ENCODE measurements at regions not wholly inside any gene's neighbourhood (a gene's known extent, or its start where the extent isn't known, plus 50 kb on each side); places are given as distances from the start of the nearest gene placed in this dataset.
A peak's percentile ranks its signal among the peaks of the same experiment; 100 is the strongest.
"Not testable (repeated sequence)": the region's sequence is repeated elsewhere in the genome, so short reads cannot be mapped to it uniquely, and the experiment has no call there.

DNA sequence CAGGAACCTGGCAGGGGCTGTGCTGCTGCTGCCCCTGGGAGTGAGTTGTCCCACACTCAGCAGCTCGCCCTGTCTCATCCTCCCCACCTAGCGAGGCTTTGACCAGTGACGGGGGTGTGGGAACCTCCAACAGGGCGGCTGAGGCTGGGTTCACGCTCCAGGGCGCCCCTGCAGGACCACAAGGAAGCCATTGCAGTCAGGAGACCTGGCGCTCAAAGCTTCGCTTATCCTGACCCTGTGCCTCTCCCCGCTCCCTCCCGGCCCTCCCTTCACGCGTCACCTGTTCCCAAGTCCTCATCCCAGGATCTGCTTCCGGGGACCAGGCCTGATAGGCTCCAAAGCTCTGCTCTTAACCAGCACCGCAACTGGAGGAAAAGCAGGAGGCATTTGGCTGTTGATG, 272.0 kb upstream of the SFSWAP start:
- no peak for DNase-seq (ENCODE audit: extremely low spot score, insufficient read length, low read depth)
- no peak for FAIRE-seq

GRCh38 chr12:131439752-131440151, 271.1 kb upstream of the SFSWAP start:
- FAIRE-seq; DNase-seq (ENCODE audit: extremely low spot score, insufficient read length, low read depth): not testable (repeated sequence)

DNA sequence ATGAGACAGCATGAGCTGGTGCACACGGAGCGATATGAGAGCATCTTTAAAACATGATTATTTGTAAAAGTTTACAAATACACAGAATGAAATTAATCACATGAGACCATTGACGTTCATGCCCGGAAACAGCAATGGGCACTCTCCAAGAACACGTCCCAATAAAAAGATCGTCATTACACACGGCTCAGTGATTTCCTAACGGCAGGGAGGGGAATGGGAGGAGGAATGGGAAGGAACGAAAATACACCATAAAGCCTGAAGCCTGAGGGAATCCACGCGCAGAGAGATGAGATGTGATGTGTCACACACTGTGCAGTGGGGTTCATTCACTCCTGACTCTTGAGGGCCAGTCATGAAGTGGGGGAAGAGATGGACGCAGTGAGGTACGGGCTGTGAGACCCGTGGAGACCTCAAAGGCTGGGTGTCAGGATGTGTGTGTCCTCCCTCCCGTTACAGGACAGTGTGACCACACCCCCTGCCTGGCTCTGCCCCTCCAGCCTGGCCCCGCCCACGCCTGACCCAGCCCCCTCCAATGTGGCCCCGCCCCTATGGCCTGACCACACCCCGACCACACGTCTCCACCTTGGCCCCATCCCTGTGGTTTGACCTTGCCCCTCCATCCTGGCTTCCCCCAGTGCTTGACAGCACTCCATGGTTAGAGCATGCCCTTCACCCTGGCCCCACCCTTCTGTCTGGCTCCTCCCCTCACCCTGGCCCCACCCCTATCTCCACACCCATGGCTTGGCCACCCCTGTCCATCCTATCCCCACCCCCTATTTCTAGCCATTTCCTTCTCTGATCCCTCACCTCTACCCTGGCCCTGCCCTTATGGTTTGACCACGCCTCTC, 270.5 kb upstream of the SFSWAP start:
- DNase-seq (ENCODE audit: extremely low spot score, insufficient read length, low read depth), result not testable (repeated sequence)
- peak; percentile 69 for FAIRE-seq

DNA sequence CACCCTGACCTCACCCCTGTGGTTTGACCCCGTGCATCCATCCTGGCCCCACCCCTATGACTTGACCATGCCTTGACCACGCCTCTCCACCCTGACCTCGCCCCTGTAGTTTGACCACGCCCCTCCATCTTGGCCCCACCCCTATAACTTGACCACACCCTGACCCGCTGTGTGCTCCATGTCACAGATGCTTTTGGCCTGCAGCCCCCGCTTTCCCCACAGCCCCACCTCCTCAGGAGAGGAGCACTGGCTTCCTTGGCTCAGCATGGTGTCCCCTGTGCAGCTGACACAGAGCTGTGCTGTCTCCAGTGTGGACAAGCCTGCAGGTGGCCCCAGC, 269.9 kb upstream of the SFSWAP start:
- DNase-seq (ENCODE audit: extremely low spot score, insufficient read length, low read depth) (no peak), FAIRE-seq (no peak)

DNA sequence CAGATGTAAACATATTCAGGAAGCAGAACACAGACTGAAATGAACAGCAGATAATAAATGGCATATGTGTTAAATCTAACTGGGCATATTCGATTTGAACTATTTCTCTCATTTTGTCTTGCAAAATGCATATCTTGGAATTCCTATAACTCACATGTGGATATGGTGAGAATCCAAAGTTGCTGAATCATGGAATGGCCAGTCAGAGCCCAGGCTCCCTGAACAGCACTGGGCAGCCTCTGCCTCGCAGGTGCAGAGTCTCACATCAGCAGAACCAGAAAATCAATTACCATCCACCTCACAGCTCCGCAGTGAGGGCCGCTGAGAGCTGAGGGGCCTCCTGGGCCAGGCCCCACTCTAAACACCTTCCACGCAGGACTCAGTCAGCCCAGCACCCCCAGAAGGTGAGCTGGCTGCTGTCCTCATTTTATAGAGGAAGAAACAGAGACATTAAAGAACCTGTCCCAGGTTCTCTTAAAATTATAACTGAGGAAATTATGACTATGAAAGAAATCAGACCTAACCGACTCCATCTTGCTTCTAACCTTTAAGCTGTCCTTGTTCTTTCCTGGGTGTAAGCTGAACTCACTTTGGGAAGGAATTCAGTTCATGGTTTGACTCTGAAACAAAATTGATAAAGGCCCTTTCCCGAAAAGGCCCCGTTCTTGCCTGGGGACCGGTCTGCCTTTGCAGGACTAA, 269.1 kb upstream of the SFSWAP start:
- DNase-seq (ENCODE audit: extremely low spot score, insufficient read length, low read depth), result no peak
- no peak for FAIRE-seq

- no peak for DNase-seq (ENCODE audit: extremely low spot score, insufficient read length, low read depth)
- FAIRE-seq, result no peak
Measured at GRCh38 chr12:131442337-131442918, 268.5 kb upstream of the SFSWAP start.

DNA sequence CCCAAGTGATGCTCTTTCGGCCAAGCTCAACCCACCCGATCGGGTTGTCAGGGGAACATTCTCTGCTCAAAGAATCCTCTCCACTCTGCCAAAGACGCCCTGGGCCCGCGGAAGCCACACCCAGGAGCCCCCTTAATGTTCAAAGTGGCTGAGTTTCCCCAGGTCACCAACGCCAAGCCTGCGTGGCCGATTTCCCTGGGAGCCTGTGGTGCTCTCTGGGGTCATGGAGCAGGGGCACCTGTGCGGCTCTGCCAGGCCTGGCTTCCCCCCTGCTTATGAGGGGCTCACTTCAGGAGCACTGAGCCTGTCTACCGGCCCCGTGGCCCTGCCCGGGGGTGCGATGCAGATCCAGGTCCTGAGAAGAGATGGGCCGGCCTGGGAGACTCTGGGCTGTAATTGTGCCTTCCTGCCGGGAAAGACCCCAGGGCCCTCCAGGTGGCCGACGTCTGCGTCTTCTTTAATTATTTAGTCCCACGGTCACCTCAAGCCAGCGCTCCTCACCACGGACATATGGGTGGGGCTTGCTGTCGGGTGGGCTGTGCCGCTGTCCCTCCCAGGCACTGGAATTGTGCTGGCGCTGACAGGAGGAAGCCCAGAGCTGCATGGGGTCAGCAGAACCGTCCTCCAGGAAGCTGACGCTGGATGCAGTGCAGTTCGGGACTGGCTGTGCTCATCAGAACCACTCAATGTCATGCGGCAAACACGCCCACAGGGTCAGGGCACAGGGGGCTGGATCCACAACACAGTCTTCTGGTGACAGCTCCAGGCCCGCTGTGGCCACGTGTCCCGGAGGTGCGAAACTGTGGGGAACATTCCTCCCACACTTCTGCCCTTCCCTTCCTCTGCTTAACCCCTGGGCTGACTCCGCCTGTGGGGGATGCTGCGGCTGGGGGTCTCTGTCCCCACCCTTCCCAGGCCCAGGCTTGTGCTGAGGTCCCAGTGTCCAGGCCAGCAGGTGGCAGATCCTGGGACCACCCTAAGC, 267.6 kb upstream of the SFSWAP start:
- DNase-seq (ENCODE audit: extremely low spot score, insufficient read length, low read depth) (no peak), FAIRE-seq (no peak)

DNA sequence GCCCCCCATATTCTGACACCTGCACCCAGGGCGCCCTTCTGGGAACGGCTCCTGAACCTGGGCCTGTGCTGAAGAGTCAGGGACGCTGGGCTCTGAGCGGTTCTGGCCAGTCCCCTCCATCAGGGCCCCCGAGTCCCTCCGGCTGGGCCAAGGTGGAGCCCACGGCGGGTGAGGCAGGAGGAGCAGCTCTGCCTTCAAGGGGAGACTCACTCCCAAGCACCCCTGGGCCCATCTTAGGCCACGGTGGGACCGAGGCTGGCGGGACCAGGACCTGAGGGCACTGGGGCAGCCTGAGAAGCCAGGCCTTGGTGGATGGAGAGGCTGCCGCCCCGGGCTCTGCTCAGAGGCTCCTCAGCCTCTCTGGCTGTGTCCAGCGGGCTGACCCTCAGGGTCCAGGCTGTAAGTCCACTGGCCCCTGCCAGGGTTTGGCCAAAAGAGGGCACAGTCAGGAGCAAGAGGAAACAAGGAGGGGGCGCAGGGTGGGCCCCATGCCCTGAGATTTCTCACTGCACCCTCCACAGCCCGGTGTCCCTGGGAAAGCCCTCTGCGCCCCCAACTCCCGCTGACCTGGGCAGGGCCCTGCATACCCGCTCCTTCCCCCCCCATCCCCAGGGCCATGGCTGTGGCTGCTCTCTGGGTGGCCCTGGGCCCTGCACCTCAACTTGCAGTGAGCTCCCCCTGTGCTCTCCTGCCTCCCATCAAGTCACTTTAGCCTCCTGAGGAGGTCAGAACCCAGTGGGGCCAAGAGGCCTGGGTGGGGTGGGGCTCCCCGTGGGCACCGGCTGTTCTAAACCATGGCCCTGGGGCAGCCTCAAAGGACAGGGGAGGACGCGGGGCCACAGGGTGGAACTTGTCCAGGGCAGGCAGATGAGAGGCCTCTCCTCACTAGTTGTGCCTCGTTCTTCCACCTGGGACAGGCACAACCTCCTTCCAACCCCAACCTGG, 266.4 kb upstream of the SFSWAP start:
- FAIRE-seq (no peak), DNase-seq (ENCODE audit: extremely low spot score, insufficient read length, low read depth) (no peak)

- FAIRE-seq (no peak), DNase-seq (ENCODE audit: extremely low spot score, insufficient read length, low read depth) (no peak)
Measured at GRCh38 chr12:131445184-131445774, 265.6 kb upstream of the SFSWAP start.

- DNase-seq (ENCODE audit: extremely low spot score, insufficient read length, low read depth), result no peak
- FAIRE-seq, result no peak
Measured at GRCh38 chr12:131445795-131446194, 265.1 kb upstream of the SFSWAP start.

GRCh38 chr12:131447636-131448035, 263.3 kb upstream of the SFSWAP start:
- not testable (repeated sequence) for FAIRE-seq; DNase-seq (ENCODE audit: extremely low spot score, insufficient read length, low read depth)

- no peak for DNase-seq (ENCODE audit: extremely low spot score, insufficient read length, low read depth)
- no peak for FAIRE-seq
Measured at GRCh38 chr12:131448254-131448795, 262.6 kb upstream of the SFSWAP start.

DNA sequence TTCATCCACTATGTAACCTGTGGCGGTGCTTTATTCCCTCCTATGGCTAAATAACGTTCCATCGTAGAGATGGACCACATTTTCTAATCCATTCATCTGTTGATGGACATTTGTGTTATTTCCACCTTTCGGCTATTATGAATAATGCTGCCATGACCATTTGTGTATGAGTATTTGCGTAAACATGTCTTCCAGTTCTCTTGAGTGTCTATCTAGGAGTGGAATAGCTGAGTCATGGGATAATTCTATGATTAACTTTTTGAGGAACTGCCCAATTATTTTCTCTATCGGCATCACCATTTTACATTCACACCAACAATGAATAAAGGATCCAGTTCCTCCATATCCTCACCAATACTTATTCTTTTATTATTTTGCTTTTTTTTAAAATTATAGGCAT, 261.9 kb upstream of the SFSWAP start:
- no peak for FAIRE-seq
- DNase-seq (ENCODE audit: extremely low spot score, insufficient read length, low read depth), result no peak

DNA sequence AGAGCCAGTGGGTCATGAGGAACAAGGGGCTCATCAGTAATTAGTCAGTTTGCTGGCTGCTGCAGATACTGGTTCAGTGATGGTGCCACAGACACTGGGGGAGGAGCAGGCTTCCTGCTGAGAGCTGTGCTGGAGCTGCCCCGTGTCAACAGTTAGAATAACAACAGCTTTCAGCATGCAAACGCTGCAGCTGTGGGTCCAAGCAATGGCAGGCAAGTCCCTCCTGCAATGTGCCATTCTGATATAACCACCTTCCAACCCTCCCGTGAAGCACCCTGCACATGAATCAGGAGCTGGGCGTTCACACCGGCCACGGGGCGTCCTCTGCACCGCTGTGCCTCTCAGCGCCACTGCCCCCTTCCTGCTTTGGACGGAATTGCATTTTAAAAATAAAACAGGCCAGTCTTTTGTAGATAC, 258.4 kb upstream of the SFSWAP start:
- DNase-seq (ENCODE audit: extremely low spot score, insufficient read length, low read depth) (no peak), FAIRE-seq (peak; percentile 65)

DNA sequence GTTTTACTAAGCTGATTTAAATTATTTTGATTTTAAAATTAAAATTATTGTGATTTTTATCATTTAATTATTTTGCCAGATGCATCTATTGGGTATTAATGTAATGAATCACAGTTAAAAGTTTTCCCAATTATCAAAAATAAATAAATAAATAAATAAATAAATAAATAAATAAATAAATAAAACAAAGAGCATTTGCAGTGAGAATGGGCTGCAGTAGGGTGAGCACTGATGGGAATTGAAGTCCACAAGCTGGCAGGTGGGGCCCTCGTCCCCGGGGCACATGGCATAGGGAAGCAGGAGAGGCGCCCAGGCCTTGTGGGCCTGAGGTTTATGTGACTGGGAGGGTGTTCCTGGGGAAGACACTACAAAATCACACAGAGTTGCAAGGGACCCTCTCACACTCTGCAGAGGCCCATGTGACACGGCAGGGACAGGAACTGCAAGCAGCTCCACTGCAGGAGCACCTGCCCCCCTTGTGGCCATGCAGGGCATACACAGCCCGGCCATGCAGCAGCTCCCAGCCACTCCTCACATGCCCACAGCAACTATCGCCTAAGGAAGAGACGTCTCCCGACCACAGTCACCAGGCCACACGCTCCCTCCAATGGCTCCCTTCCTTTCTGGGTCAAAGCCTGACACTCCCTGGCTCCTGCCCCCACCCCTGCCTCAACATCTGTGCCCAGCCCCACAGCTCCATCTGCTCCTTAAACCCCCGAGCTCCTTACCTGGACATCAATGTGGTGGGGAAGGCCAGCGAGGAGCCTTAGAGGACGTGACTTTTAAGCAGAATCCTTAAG, 256.3 kb upstream of the SFSWAP start:
- FAIRE-seq, result peak; percentile 76
- DNase-seq (ENCODE audit: extremely low spot score, insufficient read length, low read depth), result peak; percentile 60

DNA sequence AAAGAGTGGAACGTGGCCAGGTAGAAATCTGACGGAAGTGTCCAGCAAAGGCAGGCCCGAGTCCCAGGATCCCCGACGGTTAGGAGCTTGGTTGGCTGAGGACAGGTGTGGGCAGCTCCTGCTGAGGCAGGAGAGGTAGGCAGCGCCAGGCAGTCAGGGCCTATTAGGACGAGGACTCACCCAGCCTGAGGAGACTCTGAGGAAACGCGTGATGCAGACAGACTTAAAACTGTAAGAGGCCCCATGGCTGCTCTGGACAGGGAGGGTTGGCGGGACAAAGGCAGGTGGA, 255.7 kb upstream of the SFSWAP start:
- no peak for FAIRE-seq
- DNase-seq (ENCODE audit: extremely low spot score, insufficient read length, low read depth), result no peak

DNA sequence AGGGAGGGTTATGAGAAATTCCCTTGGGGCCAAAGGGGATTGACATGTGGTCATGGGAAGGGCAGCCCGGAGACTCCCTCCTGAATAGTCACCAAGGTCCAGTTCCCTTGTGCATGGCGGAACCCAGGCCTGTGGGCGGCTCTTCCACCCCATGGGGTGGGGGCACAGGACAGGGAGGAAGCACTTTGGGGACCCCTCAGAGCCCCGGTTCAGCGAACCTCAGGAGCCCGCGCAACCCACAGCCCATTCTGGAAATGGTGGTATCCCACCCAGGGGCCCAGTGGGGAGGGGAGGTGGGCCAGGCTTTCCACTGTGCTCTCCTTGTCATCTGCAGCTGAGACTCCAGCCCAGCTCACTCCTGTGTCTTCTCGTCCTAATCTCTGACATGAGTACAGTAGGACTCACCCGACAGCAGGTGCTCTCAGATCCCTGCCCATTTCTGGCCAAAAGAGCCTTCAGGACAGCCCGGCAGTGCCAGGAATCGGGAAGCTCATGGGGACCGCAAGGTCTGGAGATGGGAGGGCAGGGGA, 255.2 kb upstream of the SFSWAP start:
- DNase-seq (ENCODE audit: extremely low spot score, insufficient read length, low read depth) (no peak), FAIRE-seq (no peak)

Measured in GM18507 (cell line).